GM23338 (cell line): ENCODE measurements at regions not wholly inside any gene's neighbourhood (a gene's known extent, or its start where the extent isn't known, plus 50 kb on each side); places are given as distances from the start of the nearest gene placed in this dataset.

Experiments used
- ATAC-seq: fragments of 200-7000 bp; cut with Tn5 transposase; 3 replicates; pipeline ENCODE4 v1.9.1; 2020
- DNase-seq: peaks from one replicate; pipeline ENCODE4 v3.0.0-alpha.2; 2015; ENCODE audit warnings: low spot score
- H2AFZ ChIP-seq: fragments of 200-600 bp; sonication (generic); 2 replicates; pipeline ENCODE4 v1.8.0; 2016; ENCODE audit warnings: antibody characterized with exemption, mild to moderate bottlenecking, moderate library complexity
- H3F3A ChIP-seq: fragments of 200-600 bp; sonication (generic); replicated peaks from 2 replicates; pipeline ENCODE4 v1.8.0; 2017; ENCODE audit warnings: antibody characterized with exemption, mixed run types, low read depth
- H3K27ac ChIP-seq: fragments of 200-600 bp; sonication (generic); 2 replicates; pipeline ENCODE4 v1.6.1; 2016; ENCODE audit warnings: low read depth
- H3K27me3 ChIP-seq: fragments of 200-600 bp; sonication (generic); 2 replicates; pipeline ENCODE4 v1.8.0; 2016; ENCODE audit warnings: mild to moderate bottlenecking, mixed run types, moderate library complexity; ENCODE audit not compliant: insufficient read depth
- H3K36me3 ChIP-seq: fragments of 200-600 bp; sonication (generic); 2 replicates; pipeline ENCODE4 v1.8.0; 2016; ENCODE audit warnings: mild to moderate bottlenecking; ENCODE audit not compliant: insufficient read depth
- H3K4me1 ChIP-seq: fragments of 200-600 bp; sonication (generic); 2 replicates; pipeline ENCODE4 v1.8.0; 2016; ENCODE audit warnings: mild to moderate bottlenecking, moderate library complexity; ENCODE audit not compliant: insufficient read depth
- H3K4me2 ChIP-seq: fragments of 200-600 bp; sonication (generic); 2 replicates; pipeline ENCODE4 v1.7.1; 2017; ENCODE audit warnings: mixed run types
- H3K4me3 ChIP-seq: fragments of 200-600 bp; sonication (generic); 2 replicates; pipeline ENCODE4 v1.6.1; 2016; ENCODE audit warnings: mixed run types
- H3K79me2 ChIP-seq: fragments of 200-600 bp; sonication (generic); replicated peaks from 2 replicates; pipeline ENCODE4 v1.8.0; 2017; ENCODE audit warnings: mild to moderate bottlenecking; ENCODE audit not compliant: insufficient read depth
- H3K9me2 ChIP-seq: fragments of 200-600 bp; sonication (generic); 2 replicates; pipeline ENCODE4 v1.8.0; 2017; ENCODE audit not compliant: insufficient read depth
- H4K20me1 ChIP-seq: fragments of 200-600 bp; sonication (generic); replicated peaks from 2 replicates; pipeline ENCODE4 v1.8.0; 2017; ENCODE audit warnings: mild to moderate bottlenecking; ENCODE audit not compliant: insufficient read depth
- H3K27ac Mint-ChIP-seq: 2 replicates; pipeline ENCODE4 v1.8.0; 2020; ENCODE audit warnings: inconsistent platforms, mild to moderate bottlenecking, moderate library complexity, mixed read lengths
- H3K27me3 Mint-ChIP-seq: 3 replicates; pipeline ENCODE4 v1.8.0; 2022; ENCODE audit warnings: low read depth, mild to moderate bottlenecking, moderate library complexity, mixed read lengths, inconsistent platforms; ENCODE audit not compliant: insufficient read depth, poor library complexity
- H3K36me3 Mint-ChIP-seq: 3 replicates; pipeline ENCODE4 v1.8.0; 2021; ENCODE audit warnings: low read depth, mild to moderate bottlenecking, inconsistent platforms, moderate library complexity, mixed read lengths
- H3K4me1 Mint-ChIP-seq: 3 replicates; pipeline ENCODE4 v1.8.0; 2020; ENCODE audit warnings: mild to moderate bottlenecking, inconsistent platforms, mixed read lengths
- H3K4me3 Mint-ChIP-seq: 3 replicates; pipeline ENCODE4 v1.8.0; 2021; ENCODE audit warnings: moderate library complexity, mild to moderate bottlenecking, inconsistent platforms, mixed read lengths
- H3K9me3 Mint-ChIP-seq: 3 replicates; pipeline ENCODE4 v1.8.0; 2020; ENCODE audit warnings: moderate library complexity, mild to moderate bottlenecking, inconsistent platforms, mixed read lengths
- CREB1 ChIP-seq: fragments of 250-450 bp; sonication (Bioruptor Pico); IDR thresholded peaks from 2 replicates; pipeline ENCODE4 v1.5.0; 2020; ENCODE audit warnings: low read depth, mild to moderate bottlenecking, moderate library complexity
- CTCF ChIP-seq, 2 experiments: fragments of 200-600 bp in 1 of 2; sonication (generic) in 1 of 2; conservative IDR thresholded peaks; 2 replicates each; pipeline versions ENCODE4 v1.5.1 to v1.6.1; 2016 to 2017; ENCODE audit warnings: antibody characterized with exemption in 2 of 2, low read depth in 2 of 2, mild to moderate bottlenecking in 2 of 2, moderate library complexity in 1 of 2
- EZH2 ChIP-seq: fragments of 200-600 bp; sonication (generic); IDR thresholded peaks from one replicate; pipeline ENCODE4 v1.8.0; 2017; ENCODE audit warnings: antibody characterized with exemption, mild to moderate bottlenecking, low read depth; ENCODE audit not compliant: unreplicated experiment
- EZH2phosphoT487 ChIP-seq: fragments of 200-600 bp; sonication (generic); IDR thresholded peaks from one replicate; pipeline ENCODE4 v1.8.1; 2018; ENCODE audit warnings: antibody characterized with exemption; ENCODE audit not compliant: unreplicated experiment
- JUNB ChIP-seq: IDR thresholded peaks from one replicate; pipeline ENCODE4 v1.6.1; 2016; ENCODE audit warnings: antibody characterized with exemption; ENCODE audit not compliant: unreplicated experiment
- NANOG ChIP-seq: IDR thresholded peaks from 2 replicates; pipeline ENCODE4 v1.6.1; 2016; ENCODE audit warnings: antibody characterized with exemption, borderline replicate concordance
- POLR2AphosphoS5 ChIP-seq: IDR thresholded peaks from 2 replicates; pipeline ENCODE4 v1.6.1; 2016; ENCODE audit warnings: antibody characterized with exemption, low read depth
- REST ChIP-seq: IDR thresholded peaks from one replicate; pipeline ENCODE4 v1.6.1; 2018; ENCODE audit warnings: antibody characterized with exemption; ENCODE audit not compliant: unreplicated experiment
- ZNF114 ChIP-seq: fragments of 250-450 bp; sonication (Bioruptor Pico); IDR thresholded peaks from 2 replicates; pipeline ENCODE4 v1.5.0; 2020; ENCODE audit warnings: mild to moderate bottlenecking, moderate library complexity
- ZNF331 ChIP-seq: fragments of 250-450 bp; sonication (Bioruptor Pico); IDR thresholded peaks from 2 replicates; pipeline ENCODE4 v1.5.0; 2020; ENCODE audit warnings: low read depth, mild to moderate bottlenecking, moderate library complexity

GRCh38 chr7:17493446-17493845, 195.0 kb downstream of the AHR start:
- Histone ChIP-seq H3K79me2 (no peaks in the 10 kb centered on the region), H3K4me2 (no peak overlapping the region), H4K20me1 (no peaks in the 10 kb centered on the region), H3K4me3 (no peak overlapping the region), H3F3A (no peaks in the 10 kb centered on the region), H3K4me1 (peaks cover 27% of the 10 kb centered on the region), H3K27me3 (no peaks in the 10 kb centered on the region), H3K36me3 (no peaks in the 10 kb centered on the region), H2AFZ (no peak overlapping the region), H3K27ac (no peak overlapping the region), H3K9me2 (no peaks in the 10 kb centered on the region)
- no peaks in the 10 kb centered on the region for H3K27me3 Mint-ChIP-seq
- TF ChIP-seq EZH2phosphoT487 = no peak
- TF ChIP-seq CTCF (conservative IDR thresholded peaks at IDR 0.05; ENCODE audit: low read depth in 2 of 2) = no peak
- no peak overlapping the region for H3K4me3 Mint-ChIP-seq
- no peaks in the 10 kb centered on the region for H3K36me3 Mint-ChIP-seq
- ATAC-seq (no peak), DNase-seq (no peak)
- peaks cover 42% of the 10 kb centered on the region for H3K4me1 Mint-ChIP-seq
- H3K9me3 Mint-ChIP-seq = no peaks in the 10 kb centered on the region
- H3K27ac Mint-ChIP-seq = no peak overlapping the region

- no peaks in the 10 kb centered on the region for H3K27me3 Mint-ChIP-seq
- H3K36me3 Mint-ChIP-seq = no peaks in the 10 kb centered on the region
- H3K4me1 Mint-ChIP-seq = peaks cover 33% of the 10 kb centered on the region
- H3K4me3 Mint-ChIP-seq = no peak overlapping the region
- Histone ChIP-seq H3K27ac (no peak overlapping the region), H3K4me2 (no peak overlapping the region), H3K4me1 (peaks cover 23% of the 10 kb centered on the region), H3K27me3 (no peaks in the 10 kb centered on the region), H3K79me2 (no peaks in the 10 kb centered on the region), H3K9me2 (peaks cover 4% of the 10 kb centered on the region; the same call in 1 of the 2 replicates), H3F3A (no peaks in the 10 kb centered on the region), H2AFZ (no peak overlapping the region), H4K20me1 (no peaks in the 10 kb centered on the region), H3K4me3 (no peak overlapping the region), H3K36me3 (no peaks in the 10 kb centered on the region)
- no peak for ATAC-seq
- H3K27ac Mint-ChIP-seq = no peak overlapping the region
- no peaks in the 10 kb centered on the region for H3K9me3 Mint-ChIP-seq
- DNase-seq = no peak
- TF ChIP-seq CTCF (conservative IDR thresholded peaks at IDR 0.05; ENCODE audit: low read depth in 2 of 2) (no peak), ZNF114 (CRISPR knock-in tag) (no peak), ZNF331 (CRISPR knock-in tag) (no peak), EZH2phosphoT487 (no peak), NANOG (no peak), EZH2 (no peak), REST (no peak), CREB1 (CRISPR knock-in tag) (no peak), POLR2AphosphoS5 (no peak), JUNB (no peak)
These were observed 197.4 kb downstream of the AHR start for GRCh38 chr7:17495655-17496394.
